ENCODE measurements at regions not wholly inside any gene's neighbourhood (a gene's known extent, or its start where the extent isn't known, plus 50 kb on each side); places are given as distances from the start of the nearest gene placed in this dataset.

GRCh38 chr22:22744412-22745224, 100.2 kb downstream of the GGTLC2 start:
- no peak for DNase-seq (ENCODE audit: low spot score)

- DNase-seq (ENCODE audit: low spot score), result peak; percentile 12
These were observed 101.0 kb downstream of the GGTLC2 start for GRCh38 chr22:22745225-22746060.

- no peak for DNase-seq (ENCODE audit: low spot score)
These were observed 101.9 kb downstream of the GGTLC2 start for GRCh38 chr22:22746061-22746962.

- no peak for DNase-seq (ENCODE audit: low spot score)
These were observed 102.8 kb downstream of the GGTLC2 start for GRCh38 chr22:22746963-22747933.

- DNase-seq (ENCODE audit: low spot score), result peak; percentile 30
These were observed 103.9 kb downstream of the GGTLC2 start for GRCh38 chr22:22748297-22748743.

GRCh38 chr22:22748756-22749155, 104.3 kb downstream of the GGTLC2 start:
- DNase-seq (ENCODE audit: low spot score), result no peak

- no peak for DNase-seq (ENCODE audit: low spot score)
These were observed 104.8 kb downstream of the GGTLC2 start for GRCh38 chr22:22749167-22749758.

- DNase-seq (ENCODE audit: low spot score), result no peak
These were observed 106.1 kb downstream of the GGTLC2 start for GRCh38 chr22:22750335-22751042.

GRCh38 chr22:22751043-22751603, 106.7 kb downstream of the GGTLC2 start:
- DNase-seq (ENCODE audit: low spot score), result no peak

GRCh38 chr22:22752199-22752555, 107.8 kb downstream of the GGTLC2 start:
- no peak for DNase-seq (ENCODE audit: low spot score)

- DNase-seq (ENCODE audit: low spot score), result no peak
These were observed 108.4 kb downstream of the GGTLC2 start for GRCh38 chr22:22752556-22753477.

- peak; percentile 22 for DNase-seq (ENCODE audit: low spot score)
These were observed 109.3 kb downstream of the GGTLC2 start for GRCh38 chr22:22753526-22754267.

GRCh38 chr22:22754268-22754657, 109.8 kb downstream of the GGTLC2 start:
- DNase-seq (ENCODE audit: low spot score), result no peak

- DNase-seq (ENCODE audit: low spot score), result no peak
These were observed 110.8 kb downstream of the GGTLC2 start for GRCh38 chr22:22754961-22755777.

- DNase-seq (ENCODE audit: low spot score), result no peak
These were observed 111.3 kb downstream of the GGTLC2 start for GRCh38 chr22:22755778-22756100.

GRCh38 chr22:22756109-22756508, 111.7 kb downstream of the GGTLC2 start:
- no peak for DNase-seq (ENCODE audit: low spot score)

Data from globus pallidus (tissue), 1 donor.